NCI-H1092 treated with DMSO at 0.1 percent for 48 hours (cell line): ENCODE measurements at regions not wholly inside any gene's neighbourhood (a gene's known extent, or its start where the extent isn't known, plus 50 kb on each side); places are given as distances from the start of the nearest gene placed in this dataset.
"Not testable (repeated sequence)": the region's sequence is repeated elsewhere in the genome, so short reads cannot be mapped to it uniquely, and the experiment has no call there.

Source experiments
- DNase-seq: peaks from one replicate; lab custom pipeline; 2025; lab: John Stamatoyannopoulos, UW

DNA sequence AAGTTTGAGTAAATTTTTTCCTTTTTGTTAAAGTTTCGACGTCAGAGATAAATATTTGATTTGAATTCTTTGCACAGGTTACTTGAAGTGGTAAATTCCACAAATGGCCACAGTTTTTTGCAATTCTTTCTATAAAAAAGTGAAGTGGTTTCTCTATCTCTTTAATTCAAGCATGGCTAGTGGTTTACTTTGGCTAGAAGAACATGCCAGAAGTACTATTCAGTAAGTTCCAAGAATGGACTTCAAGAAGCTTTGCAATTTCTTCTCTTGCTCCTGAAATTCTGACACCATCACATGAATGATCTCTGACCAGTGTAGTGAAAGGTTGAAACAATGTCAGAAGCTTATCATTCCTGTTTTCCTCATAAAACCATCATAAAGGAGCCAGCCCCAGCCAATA lies 55.7 kb upstream of the RNPC3 start:
- no peak for DNase-seq

DNA sequence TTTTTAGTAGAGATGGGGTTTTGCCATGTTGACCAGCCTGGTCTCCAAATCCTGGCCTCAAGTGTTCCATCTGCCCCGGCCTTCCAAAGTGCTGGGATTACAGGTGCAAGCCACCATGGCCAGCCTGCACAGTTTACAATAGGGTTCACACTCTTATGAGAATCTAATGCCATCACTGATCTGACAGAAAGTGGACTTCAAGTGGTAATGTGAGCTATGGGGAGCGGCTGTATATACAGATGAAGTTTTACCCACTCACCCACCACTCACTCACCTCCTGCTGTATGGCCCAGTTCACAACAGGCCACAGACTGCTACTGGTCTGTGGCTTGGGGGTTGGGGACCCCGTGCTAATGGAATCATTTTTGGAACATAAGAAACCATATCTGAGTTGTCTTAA lies 58.4 kb upstream of the RNPC3 start:
- no peak for DNase-seq

DNA sequence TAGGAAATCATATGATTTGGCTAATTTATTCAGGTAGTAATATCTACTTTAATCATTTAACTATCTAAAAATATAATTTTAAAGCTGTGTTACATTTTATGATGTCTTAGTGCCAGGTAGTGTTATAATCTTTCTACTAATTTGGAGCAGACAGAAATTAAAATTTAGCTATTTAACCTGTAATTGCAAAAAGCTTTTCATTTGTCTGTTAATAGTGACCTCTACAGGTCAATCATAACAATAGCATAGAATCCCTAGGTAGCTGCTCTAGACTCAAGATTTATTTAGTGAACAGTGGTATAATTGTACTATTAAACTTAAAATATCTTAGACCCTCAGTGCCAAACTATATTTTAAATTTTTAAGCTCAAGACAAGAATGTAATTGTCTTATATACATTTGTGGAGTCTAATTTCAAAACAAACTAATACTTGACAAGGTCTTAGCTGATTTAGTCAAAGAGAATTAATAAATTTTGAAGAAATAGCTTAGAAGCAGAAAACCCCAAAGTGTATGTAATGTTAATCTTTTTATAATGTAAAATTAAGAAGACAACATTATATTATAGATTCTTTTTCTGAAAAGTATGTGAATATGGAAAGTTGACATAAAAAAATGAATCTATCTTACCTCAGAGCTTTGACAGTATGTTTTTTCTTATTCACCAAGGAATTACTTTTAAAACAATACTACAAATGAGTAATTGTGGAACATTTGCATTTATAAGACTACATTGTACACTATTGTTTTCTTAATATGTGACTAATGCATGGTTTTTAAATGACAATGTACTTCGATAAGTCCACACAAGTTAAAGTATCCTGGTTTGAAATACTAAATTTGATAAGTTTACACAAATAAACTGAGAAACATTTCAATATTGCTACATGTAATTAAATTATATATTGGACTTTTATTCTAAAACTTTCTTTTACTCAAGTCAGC lies 64.1 kb upstream of the RNPC3 start:
- peak; percentile 20 for DNase-seq

DNA sequence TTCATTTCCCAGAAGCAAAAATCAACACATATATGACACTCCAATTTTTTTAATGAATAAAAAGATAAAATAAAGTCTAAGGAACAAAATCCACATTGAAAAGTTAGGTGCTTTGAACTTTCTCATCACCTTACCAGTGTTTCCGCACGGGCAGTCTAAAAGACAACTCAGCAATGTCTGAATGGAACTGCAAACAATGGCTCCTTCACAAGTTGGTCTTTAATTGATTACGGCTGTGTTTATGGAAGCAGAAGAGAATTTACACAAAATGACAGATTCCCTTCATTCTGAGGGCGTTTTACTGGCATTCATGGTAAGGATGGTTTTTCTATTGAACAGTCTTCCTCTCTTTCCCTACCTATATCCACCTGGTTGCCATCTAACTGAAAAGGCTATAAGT lies 65.0 kb upstream of the RNPC3 start:
- no peak for DNase-seq

DNA sequence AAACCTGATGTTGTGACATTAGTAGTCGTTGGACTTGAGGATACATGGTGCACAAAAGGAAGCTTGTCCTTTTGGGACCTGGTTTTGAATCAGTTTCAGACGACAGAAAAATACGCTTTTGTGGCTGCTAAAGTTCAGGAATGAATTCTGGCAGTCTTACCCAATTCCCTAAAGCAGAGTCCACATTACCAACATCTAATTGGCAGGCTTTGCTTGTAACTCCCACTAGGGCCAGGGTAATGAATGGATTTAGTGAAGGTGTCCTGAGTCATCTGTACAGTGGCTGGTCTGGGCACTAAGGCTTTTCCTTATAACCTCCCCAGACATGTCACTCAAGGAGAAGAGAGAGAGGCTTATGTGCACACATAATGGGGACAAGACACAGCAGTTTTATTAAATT lies 66.2 kb upstream of the RNPC3 start:
- no peak for DNase-seq

DNA sequence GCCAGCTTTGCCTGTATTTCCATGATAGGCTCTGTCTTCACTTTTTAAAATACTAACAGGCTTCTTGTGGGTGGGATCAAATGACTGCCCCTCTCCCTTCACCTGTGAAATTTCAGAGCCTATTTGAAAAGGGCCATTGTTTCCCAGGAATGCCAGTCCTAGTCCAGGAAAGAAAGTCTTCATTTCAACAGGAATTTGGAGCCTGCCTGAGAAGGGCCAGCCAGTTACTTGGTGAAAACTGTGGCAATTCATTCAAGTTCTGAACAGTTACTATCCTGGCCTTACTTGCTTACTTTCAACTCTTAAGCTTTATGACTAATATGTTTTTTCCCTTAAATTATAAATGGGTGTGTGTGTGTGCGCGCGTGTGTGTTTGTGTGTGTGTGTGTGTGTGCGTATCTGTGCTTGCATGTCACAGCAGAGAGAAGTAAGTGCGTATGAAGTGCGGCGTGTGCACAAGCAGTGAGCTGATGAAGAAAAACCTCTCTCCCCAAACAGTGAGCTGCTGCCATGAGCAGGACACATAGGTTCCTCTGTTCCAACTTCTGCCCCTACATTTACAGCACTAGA lies 67.5 kb upstream of the RNPC3 start:
- no peak for DNase-seq

DNA sequence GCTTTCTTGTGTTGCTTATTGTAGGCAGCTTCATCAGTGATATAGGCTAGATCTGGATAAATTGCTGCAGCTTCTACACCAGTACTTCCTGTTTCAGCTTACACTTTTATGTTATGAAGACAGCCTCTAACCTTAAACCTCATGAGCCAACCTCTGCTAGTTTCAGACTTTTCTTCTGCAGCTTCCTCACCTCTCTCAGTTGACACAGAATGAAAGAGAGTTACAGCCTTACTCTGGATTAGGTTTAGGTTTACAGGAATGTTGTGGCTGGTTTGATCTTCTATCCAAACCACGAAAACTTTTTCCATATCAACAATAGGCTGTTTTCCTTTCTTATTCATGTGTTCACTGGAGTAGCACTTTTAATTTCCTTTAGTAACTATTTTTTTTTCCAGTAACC lies 76.9 kb upstream of the RNPC3 start:
- no peak for DNase-seq

DNA sequence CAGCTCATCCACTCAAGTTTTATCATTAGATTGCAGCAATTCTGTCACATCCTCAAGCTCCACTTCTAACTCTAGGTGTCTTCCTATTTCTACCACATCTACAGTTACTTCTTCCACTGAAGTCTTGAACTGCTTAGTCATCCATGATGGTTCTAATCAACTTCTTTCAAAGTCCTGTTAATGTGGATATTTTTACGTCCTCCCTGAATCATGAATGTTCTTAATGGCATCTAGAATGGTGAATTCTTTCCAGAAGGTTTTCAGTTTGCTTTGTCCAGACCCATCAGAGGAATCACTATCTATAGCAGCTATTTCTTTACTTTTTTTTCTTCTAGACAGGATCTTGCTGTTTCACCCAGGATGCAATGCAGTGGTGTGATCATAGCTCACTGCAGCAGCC lies 78.0 kb upstream of the RNPC3 start:
- no peak for DNase-seq

DNA sequence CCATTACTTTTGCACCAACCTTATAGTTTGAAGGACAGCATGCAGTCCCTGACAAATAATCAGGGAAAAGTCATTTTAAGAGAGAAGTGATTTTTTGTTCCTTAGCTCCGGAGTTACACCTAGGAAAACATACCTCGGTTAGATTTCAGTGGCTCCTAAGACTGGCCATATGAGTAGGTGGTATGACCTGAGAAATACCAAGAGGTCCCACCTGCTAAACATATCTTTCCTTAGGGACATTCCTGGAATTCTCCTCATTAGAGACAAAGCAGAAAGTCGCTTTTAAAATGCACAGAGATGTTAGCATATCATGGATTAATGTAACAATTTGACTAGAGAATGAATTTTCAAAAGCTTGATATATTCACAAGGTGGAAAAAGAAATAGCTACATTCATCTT lies 84.2 kb upstream of the RNPC3 start:
- no peak for DNase-seq

DNA sequence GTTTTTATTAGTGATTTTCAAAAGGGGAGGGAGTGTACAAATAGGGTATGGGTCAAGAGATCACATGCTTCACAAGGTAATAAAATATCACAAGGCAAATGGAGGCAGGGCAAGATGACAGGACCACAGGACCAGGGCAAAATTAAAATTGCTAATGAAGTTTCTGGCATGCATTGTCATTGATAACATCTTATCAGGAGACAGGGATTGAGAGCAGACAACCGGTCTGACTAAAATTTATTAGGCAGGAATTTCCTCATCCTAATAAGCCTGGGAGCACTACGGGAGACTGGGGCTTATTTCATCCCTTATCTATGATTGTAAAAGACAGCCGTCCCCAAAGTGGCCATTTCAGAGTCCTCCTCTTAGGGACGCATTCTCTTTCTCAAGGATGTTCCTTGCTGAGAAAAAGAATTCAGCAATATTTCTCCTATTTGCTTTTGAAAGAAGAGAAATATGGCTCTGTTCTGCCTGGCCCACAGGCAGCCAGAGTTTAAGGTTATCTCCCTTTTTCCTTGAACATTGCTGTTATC lies 88.9 kb upstream of the RNPC3 start:
- not testable (repeated sequence) for DNase-seq

DNA sequence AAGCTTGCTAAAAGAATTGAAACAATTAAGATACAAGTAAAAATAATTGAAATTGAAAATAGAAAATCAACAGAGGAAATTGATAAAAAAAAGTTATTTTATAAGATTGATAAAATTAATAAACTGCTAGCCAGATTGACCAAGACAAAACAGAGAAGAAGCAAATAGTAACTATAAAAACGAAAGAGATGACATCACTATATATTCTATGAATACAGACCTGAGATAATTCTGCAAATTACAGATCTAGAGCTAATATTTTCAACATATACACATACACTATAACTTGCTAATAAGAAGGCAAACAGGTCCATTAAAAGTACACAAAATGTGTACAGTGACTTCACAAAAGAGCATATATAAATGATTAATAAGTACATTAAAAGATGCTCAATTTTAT lies 90.1 kb upstream of the RNPC3 start:
- no peak for DNase-seq

DNA sequence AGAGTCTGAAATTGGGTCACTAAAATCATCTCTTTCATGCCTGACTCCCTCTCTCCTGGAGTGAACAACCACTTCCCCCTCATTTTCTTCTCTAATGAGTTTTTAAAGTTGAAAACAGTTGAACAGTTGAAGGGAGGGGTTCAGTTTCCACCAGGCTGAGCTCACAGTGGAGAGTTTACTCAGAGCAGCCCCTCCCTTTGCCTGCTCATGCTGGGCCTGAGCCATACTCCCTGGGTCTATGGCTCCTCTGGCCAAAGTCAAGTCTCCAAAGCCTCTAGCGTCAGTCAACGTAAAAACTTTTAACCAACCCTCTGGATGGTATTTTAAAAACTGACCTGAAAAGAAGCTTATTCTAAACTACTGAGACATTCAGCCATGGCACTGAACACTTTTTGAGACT lies 100.8 kb upstream of the RNPC3 start:
- no peak for DNase-seq

DNA sequence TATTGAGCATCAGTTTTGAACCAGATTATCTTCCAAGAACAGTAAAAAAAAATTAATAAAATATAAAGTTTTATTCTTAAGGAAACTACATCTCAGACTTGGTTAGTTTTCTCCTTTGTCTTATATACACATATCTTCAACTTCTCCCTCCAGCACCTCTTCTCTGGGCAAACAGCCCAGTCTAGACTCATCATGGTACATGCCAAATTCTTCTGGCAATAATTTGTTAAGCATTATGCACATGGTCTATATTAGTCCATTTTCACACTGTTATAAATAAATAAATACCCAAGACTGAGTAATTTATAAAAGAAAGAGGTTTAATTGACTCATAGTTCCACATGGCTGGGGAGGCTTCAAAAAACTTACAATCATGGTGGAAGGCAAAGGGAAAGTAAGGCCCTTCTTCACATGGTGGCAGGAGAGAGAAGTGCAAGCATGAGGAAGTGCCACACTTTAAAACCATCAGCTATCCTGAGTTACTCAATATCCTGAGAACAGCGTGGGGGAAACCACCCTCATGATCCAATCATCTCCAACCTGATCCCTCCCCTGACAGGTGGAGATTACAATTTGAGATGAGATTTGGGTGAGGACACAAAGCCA lies 108.7 kb upstream of the RNPC3 start:
- no peak for DNase-seq

DNA sequence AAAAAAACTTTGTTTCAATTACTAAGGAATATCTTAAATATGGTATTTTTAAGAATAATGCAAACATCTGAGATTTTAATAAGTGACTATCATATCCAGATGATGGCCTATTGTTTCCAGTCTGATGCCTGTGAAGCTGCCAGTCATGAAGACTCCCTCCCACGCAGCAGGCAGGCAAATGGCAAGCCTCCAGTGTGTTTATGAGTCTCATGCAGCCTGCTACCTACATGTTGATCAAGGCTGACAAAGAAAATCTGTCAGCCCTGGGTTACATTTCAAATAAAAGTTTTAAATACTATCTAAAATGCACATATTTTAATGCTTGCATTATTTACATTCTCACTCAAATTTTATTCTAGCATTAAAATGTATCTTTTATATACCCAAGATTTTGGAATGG lies 137.6 kb upstream of the RNPC3 start:
- no peak for DNase-seq

DNA sequence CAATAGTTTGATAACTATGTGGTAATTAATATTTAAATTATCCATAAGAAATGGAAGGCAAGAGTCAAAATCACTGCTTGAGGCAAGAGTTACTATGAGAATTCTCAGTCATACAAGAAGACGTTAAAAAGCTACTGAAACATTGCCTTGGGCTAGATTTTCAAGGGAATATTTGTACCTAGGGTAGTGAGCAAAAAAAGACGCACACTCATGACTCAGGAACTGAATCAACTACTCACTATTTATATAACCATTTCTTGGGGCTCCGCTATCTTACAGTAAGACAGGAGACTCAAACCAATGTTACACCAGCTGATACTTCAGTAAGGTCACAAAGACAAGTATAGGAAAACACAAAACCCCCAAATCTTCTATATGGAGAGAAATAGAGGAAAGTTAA lies 151.5 kb upstream of the RNPC3 start:
- no peak for DNase-seq

DNA sequence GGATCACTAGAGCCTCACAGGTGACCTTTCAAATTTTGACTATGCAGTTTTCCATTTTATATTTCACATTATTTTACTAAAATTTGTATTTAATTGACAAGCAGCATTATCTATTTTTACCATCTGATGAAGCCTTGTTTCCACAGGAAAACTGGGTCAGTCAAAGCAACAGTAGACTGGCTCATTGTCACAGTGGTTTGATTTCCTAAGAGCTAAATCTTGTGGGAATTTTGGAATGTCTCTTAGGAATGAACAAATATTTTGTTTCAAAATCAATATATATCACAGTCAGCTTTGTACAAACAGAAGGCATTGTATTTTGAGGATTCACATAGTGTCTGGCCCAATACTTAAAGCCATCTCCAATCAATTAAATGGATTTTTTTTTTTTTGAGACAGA lies 152.6 kb upstream of the RNPC3 start:
- DNase-seq = no peak

DNA sequence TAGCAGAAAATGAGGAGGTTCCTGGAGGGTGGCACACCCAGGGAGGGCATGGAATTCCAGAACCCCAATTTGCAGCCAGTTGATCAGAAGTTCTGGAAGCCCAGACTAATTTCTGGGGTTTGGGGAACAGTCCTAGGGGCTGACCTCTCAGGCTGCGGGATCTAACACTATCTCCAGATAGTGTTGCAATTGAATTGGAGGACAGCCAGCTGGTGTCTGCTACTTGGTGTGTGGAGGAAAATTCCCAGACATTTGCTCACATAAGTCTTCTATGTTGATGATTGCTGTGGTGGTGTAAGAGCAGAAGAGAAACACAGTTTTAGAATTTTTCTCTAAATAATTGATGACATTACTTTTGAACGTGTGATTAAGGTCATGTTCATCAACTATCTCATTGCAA lies 154.3 kb upstream of the RNPC3 start:
- DNase-seq = no peak

DNA sequence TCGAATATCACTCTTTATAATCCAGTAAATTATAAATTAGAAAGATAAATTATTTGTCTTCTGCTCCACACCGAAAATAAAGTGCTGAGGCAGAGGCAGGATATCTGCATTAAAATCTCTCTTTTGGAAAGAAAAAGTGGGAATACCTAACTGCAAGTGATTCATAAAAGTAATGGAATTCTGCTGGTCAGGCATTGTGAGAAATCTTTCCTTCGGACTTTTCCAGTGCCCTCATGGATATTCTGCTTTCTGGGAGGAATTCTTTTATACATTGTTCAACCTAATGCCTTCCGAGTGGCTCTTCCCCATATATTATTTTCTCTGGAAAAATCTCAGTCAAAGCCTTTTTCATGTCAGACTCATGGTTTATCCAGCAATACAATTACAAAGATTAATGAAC lies 158.3 kb upstream of the RNPC3 start:
- no peak for DNase-seq

DNA sequence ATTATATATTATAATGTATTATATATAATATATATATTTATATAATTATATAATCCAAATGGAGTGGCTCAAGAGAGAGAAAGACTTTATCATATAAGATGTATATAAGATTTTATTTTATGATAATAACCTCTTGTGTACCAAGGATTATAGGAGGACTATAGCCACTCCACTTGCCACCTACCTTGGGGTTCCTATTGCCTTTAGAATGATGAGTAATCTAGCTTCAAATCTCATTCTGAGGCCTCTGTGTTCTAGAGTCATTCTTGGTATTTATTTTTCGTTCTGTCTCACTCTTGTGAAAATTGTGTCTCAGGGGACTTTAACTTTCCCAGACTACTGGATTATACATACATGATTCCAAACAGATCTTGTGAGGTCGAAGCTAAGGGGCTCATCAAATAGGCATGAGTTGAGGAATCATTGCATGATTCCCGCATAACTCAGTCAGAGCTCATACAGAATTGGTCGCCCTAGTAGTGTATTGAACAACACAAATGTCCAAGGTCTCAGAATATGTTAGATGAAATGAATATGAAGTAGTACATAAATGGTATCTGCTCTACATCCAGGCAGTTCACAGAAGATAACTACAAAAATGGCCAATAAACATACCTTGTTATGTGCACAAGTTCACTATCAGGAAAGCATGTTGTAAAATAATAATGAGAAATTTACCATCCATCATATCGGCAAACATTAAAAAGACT lies 159.5 kb upstream of the RNPC3 start:
- DNase-seq = no peak

DNA sequence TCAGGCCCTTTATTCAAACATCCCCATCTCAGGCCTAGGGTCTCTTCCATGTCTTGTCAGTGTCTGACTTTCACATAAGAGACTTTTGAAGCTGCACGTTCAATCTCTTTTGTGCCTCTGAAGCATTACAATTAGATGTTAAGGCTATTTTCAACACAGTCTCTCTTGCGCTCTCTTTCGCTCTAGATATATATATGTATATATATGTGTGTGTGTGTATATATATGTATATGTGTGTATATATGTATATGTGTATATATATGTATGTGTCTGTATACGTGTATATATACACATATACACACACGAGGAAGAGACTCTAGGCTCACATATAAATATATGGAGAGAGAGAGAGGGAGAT lies 162.5 kb upstream of the RNPC3 start:
- DNase-seq = no peak

DNA sequence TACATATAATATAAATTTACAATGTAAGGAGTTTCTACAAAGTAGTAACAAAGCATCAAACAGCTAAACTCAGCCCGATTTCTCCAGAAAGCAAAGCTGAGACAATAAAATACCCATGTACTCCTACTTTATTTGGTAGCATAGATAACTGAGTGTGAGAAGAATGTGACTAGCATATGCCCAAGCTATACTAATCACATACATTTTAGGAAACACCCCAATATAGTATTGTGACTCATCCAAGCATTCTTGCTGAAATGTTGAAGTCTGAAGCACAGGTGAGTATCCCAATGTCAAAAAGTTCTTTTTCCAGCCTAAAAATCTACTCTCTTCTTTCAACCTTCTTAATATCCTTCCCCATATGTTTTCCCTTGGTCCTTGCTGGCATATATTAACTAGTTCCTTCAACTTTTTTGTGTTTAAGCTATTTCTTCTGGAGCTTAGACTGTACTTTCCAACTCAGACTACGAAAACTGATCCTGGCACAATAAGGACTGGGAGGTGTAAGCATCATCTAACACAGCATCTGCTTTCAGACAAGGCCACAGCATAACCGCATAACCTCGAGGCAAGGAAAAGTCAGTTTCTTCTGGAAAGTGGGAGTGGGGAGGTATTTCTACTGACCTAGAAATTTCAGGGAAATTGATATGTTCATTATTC lies 163.0 kb upstream of the RNPC3 start:
- no peak for DNase-seq

DNA sequence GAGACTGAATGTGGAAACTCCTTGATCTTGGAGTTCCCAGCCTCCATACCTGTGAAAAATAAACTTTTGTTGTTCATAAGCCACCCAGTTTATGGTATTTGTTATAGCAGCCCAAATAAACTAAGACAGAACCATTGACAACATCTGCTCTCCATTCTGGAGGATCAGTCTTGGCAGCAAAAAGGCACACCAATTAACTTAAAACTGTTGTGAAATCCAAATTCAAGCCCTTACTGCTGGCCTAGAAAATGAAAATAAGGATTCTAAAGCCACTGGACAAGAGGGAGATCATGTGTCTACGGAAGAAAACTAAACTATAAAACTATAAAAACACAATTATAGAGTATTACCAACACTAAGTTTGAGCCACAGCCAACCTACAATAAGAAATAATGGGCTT lies 172.1 kb upstream of the RNPC3 start:
- DNase-seq = no peak
